ENCODE measurements at regions not wholly inside any gene's neighbourhood (a gene's known extent, or its start where the extent isn't known, plus 50 kb on each side); places are given as distances from the start of the nearest gene placed in this dataset.
"Not testable (repeated sequence)": the region's sequence is repeated elsewhere in the genome, so short reads cannot be mapped to it uniquely, and the experiment has no call there.

DNA sequence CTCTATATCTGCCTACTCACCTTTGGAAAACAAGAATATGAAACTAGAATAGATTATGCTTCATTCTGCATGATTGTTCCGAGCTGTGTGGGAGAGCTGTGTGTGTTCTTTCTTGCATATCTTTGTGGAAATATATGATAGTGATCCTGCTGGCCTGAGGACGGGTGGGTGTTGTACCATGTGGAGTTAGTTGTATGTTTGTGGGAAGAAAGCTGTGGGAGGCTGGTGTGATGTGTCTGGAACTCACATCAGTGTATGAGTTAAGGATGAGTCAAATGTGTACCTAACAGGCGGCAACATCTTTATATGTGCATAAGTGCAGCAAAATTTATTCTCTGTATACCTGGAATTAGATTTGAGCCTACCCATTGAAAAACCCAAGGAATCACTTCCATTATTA lies 208.1 kb upstream of the ADGRL3 start:
- H3K27me3 ChIP-seq (ENCODE audit: insufficient read depth, low read length), result no peaks in the 10 kb centered on the region
- WGBS, result 94% methylated on average over 3 of the region's 3 CpGs

GRCh38 chr4:61003301-61003700 lies 196.8 kb upstream of the ADGRL3 start:
- Histone ChIP-seq H3K27me3 (ENCODE audit: insufficient read depth, low read length) (no peaks in the 10 kb centered on the region), H3K36me3 (ENCODE audit: insufficient read depth, low read length) (no peaks in the 10 kb centered on the region), H3K4me3 (ENCODE audit: low read length) (no peak overlapping the region), H3K9ac (ENCODE audit: low read depth, low read length) (no peak overlapping the region), H3K4me1 (ENCODE audit: insufficient read depth, low read length) (no peaks in the 10 kb centered on the region), H3K27ac (ENCODE audit: low read depth, low read length) (no peak overlapping the region), H3K9me3 (ENCODE audit: insufficient read depth, low read depth, low read length) (no peaks in the 10 kb centered on the region; the same call in 1 of the 2 replicates)

More for the DNA sequence above, 208.1 kb upstream of the ADGRL3 start:
- Histone ChIP-seq H3K4me3 (ENCODE audit: low read length) (no peak overlapping the region), H3K9ac (ENCODE audit: low read depth, low read length) (no peak overlapping the region), H3K36me3 (ENCODE audit: insufficient read depth, low read length) (no peaks in the 10 kb centered on the region), H3K27ac (ENCODE audit: low read depth, low read length) (no peak overlapping the region), H3K4me1 (ENCODE audit: insufficient read depth, low read length) (no peaks in the 10 kb centered on the region), H3K9me3 (ENCODE audit: insufficient read depth, low read depth, low read length) (no peaks in the 10 kb centered on the region)

GRCh38 chr4:61004651-61005170 lies 195.4 kb upstream of the ADGRL3 start:
- H3K9ac ChIP-seq (ENCODE audit: low read depth, low read length), result no peak overlapping the region
- H3K27me3 ChIP-seq (ENCODE audit: insufficient read depth, low read length), result no peaks in the 10 kb centered on the region
- H3K27ac ChIP-seq (ENCODE audit: low read depth, low read length), result no peak overlapping the region
- H3K4me3 ChIP-seq (ENCODE audit: low read length), result no peak overlapping the region
- H3K9me3 ChIP-seq (ENCODE audit: insufficient read depth, low read depth, low read length), result no peaks in the 10 kb centered on the region; the same call in 1 of the 2 replicates
- no peaks in the 10 kb centered on the region for H3K4me1 ChIP-seq (ENCODE audit: insufficient read depth, low read length)
- H3K36me3 ChIP-seq (ENCODE audit: insufficient read depth, low read length), result no peaks in the 10 kb centered on the region
- 100% methylated on average over 1 of the region's 1 CpG for WGBS

DNA sequence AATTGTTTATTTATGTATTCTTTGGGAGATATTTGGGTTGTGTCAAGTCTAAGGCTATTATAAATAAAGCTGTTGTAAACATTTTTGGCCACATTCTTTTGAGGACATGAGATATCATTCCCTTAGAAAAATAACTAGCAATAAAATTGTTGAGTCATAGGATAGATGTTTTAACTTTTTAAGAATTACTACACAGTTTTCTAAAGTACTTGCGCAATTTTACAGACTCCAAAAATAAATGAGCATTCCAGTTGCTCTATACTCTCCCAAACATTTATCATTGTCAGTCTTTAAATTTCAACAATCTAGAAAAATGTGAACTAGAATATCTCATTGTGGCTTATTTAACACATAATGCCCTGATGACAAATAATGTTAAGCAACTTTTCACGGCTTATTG lies 189.1 kb upstream of the ADGRL3 start:
- no peaks in the 10 kb centered on the region for H3K27me3 ChIP-seq (ENCODE audit: insufficient read depth, low read length)
- H3K27ac ChIP-seq (ENCODE audit: low read depth, low read length), result no peak overlapping the region
- no peaks in the 10 kb centered on the region for H3K36me3 ChIP-seq (ENCODE audit: insufficient read depth, low read length)
- no peak overlapping the region for H3K9ac ChIP-seq (ENCODE audit: low read depth, low read length)
- no peaks in the 10 kb centered on the region for H3K9me3 ChIP-seq (ENCODE audit: insufficient read depth, low read depth, low read length)
- 92% methylated on average over 1 of the region's 2 CpGs for WGBS
- H3K4me1 ChIP-seq (ENCODE audit: insufficient read depth, low read length), result no peaks in the 10 kb centered on the region
- H3K4me3 ChIP-seq (ENCODE audit: low read length), result no peak overlapping the region

DNA sequence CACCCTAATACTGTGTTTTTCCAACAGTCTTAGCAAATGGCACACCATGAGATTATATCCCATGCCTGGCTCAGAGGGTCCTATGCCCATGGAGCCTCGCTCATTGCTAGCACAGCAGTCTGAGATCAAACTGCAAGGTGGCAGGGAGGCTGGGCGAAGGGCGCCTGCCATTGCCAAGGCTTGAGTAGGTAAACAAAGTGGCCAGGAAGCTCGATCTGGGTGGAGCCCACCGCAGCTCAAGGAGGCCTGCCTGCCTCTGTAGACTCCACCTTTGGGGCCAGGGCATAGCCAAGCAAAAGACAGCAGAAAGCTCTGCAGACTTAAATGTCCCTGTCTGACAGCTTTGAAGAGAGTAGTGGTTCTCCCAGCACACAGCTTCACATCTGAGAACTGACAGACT lies 188.2 kb upstream of the ADGRL3 start:
- not testable (repeated sequence) for H3K27ac ChIP-seq (ENCODE audit: low read depth, low read length); H3K9ac ChIP-seq (ENCODE audit: low read depth, low read length); H3K36me3 ChIP-seq (ENCODE audit: insufficient read depth, low read length); H3K4me3 ChIP-seq (ENCODE audit: low read length); H3K4me1 ChIP-seq (ENCODE audit: insufficient read depth, low read length); H3K27me3 ChIP-seq (ENCODE audit: insufficient read depth, low read length); H3K9me3 ChIP-seq (ENCODE audit: insufficient read depth, low read depth, low read length)
- 94% methylated on average over 5 of the region's 5 CpGs for WGBS

DNA sequence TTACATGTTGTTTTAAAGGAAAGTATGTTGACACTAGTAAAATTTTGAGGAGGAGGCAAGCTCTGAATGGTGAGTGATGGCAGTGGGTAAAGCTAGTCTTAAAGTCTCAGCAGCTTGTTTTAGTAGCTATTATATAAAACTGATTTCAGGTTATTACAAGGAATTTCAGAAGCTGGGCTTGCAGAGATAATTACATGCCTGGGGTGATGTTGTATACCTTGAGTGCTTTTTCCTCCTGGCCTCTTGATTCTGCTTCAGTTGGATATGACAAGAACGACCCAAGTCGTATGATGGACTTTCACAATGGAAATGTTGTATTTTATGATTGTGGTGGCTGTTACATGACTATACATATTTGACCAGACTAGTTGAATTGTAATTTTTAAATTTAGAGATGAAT lies 175.5 kb upstream of the ADGRL3 start:
- Histone ChIP-seq H3K36me3 (ENCODE audit: insufficient read depth, low read length) (no peaks in the 10 kb centered on the region), H3K9ac (ENCODE audit: low read depth, low read length) (no peak overlapping the region), H3K27ac (ENCODE audit: low read depth, low read length) (no peak overlapping the region), H3K27me3 (ENCODE audit: insufficient read depth, low read length) (no peaks in the 10 kb centered on the region), H3K4me3 (ENCODE audit: low read length) (no peak overlapping the region), H3K9me3 (ENCODE audit: insufficient read depth, low read depth, low read length) (no peaks in the 10 kb centered on the region), H3K4me1 (ENCODE audit: insufficient read depth, low read length) (no peaks in the 10 kb centered on the region)
- WGBS, result 100% methylated on average over 2 of the region's 2 CpGs

- Histone ChIP-seq H3K9ac (ENCODE audit: low read depth, low read length) (no peak overlapping the region), H3K27me3 (ENCODE audit: insufficient read depth, low read length) (no peaks in the 10 kb centered on the region), H3K9me3 (ENCODE audit: insufficient read depth, low read depth, low read length) (no peaks in the 10 kb centered on the region), H3K36me3 (ENCODE audit: insufficient read depth, low read length) (no peaks in the 10 kb centered on the region), H3K4me3 (ENCODE audit: low read length) (no peak overlapping the region), H3K27ac (ENCODE audit: low read depth, low read length) (no peak overlapping the region), H3K4me1 (ENCODE audit: insufficient read depth, low read length) (no peaks in the 10 kb centered on the region)
Observed at GRCh38 chr4:61027939-61028338, 172.2 kb upstream of the ADGRL3 start.

DNA sequence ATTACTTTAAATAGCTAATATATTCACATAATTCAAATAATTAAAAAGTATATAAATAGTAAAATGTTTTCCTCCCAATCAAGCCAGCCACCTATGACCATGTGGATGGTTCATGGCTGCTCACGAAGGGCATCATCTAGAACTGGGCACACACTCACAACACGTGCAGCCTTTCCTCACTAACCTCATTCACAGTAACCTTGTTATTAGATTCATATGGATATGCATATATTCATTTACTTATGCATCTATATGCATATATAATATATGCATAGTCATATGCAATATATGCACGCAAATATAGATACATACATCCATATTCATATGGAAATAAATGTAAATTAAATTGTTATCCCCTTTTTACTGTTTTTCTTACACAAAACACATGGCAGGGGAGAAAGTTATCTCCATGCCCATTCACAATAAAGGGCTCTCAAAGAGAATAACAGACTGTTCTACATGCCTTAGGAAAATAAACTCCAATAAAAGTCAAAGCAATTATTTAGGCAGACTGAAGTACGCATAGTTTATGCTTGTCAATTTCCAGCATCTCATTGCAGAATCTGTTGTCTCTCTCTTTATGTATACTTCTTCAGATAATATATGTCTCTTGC lies 163.9 kb upstream of the ADGRL3 start:
- H3K4me1 ChIP-seq (ENCODE audit: insufficient read depth, low read length), result no peaks in the 10 kb centered on the region
- H3K4me3 ChIP-seq (ENCODE audit: low read length), result no peak overlapping the region
- no peaks in the 10 kb centered on the region for H3K9me3 ChIP-seq (ENCODE audit: insufficient read depth, low read depth, low read length)
- no peaks in the 10 kb centered on the region for H3K27me3 ChIP-seq (ENCODE audit: insufficient read depth, low read length)
- H3K36me3 ChIP-seq (ENCODE audit: insufficient read depth, low read length), result no peaks in the 10 kb centered on the region
- H3K27ac ChIP-seq (ENCODE audit: low read depth, low read length), result no peak overlapping the region
- 94% methylated on average over 3 of the region's 4 CpGs for WGBS
- no peak overlapping the region for H3K9ac ChIP-seq (ENCODE audit: low read depth, low read length)

GRCh38 chr4:61041527-61041926 lies 158.6 kb upstream of the ADGRL3 start:
- Histone ChIP-seq H3K36me3 (ENCODE audit: insufficient read depth, low read length) (no peaks in the 10 kb centered on the region), H3K4me3 (ENCODE audit: low read length) (no peak overlapping the region), H3K27me3 (ENCODE audit: insufficient read depth, low read length) (no peaks in the 10 kb centered on the region), H3K9me3 (ENCODE audit: insufficient read depth, low read depth, low read length) (no peaks in the 10 kb centered on the region), H3K4me1 (ENCODE audit: insufficient read depth, low read length) (no peaks in the 10 kb centered on the region), H3K27ac (ENCODE audit: low read depth, low read length) (no peak overlapping the region), H3K9ac (ENCODE audit: low read depth, low read length) (no peak overlapping the region)
- 78% methylated on average over 1 of the region's 2 CpGs for WGBS

DNA sequence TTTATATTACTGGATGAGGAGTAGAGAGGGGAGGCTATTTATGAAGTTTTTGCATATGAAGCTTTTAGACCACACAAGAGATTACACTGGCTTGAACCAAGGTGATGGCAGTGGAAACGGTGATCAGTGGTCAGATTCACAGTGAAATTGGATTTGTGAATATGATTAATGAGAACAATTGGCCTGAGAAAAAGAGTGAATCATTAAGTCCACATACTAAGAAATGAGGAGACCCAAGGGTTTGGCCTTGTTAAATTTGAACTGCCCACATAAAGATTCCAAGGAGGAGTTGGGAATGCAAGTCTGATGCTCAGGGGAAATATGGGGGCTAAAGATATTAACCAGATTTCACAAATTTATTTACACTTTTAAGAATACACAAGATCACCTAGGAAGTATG lies 155.3 kb upstream of the ADGRL3 start:
- no peaks in the 10 kb centered on the region for H3K36me3 ChIP-seq (ENCODE audit: insufficient read depth, low read length)
- H3K9me3 ChIP-seq (ENCODE audit: insufficient read depth, low read depth, low read length), result no peaks in the 10 kb centered on the region
- no peak overlapping the region for H3K4me3 ChIP-seq (ENCODE audit: low read length)
- H3K27ac ChIP-seq (ENCODE audit: low read depth, low read length), result no peak overlapping the region
- H3K27me3 ChIP-seq (ENCODE audit: insufficient read depth, low read length), result no peaks in the 10 kb centered on the region
- WGBS, result 100% methylated on average over 1 of the region's 1 CpG
- H3K4me1 ChIP-seq (ENCODE audit: insufficient read depth, low read length), result no peaks in the 10 kb centered on the region
- no peak overlapping the region for H3K9ac ChIP-seq (ENCODE audit: low read depth, low read length)

- Histone ChIP-seq H3K4me3 (ENCODE audit: low read length) (no peak overlapping the region), H3K36me3 (ENCODE audit: insufficient read depth, low read length) (no peaks in the 10 kb centered on the region), H3K4me1 (ENCODE audit: insufficient read depth, low read length) (no peaks in the 10 kb centered on the region), H3K9me3 (ENCODE audit: insufficient read depth, low read depth, low read length) (no peaks in the 10 kb centered on the region), H3K9ac (ENCODE audit: low read depth, low read length) (no peak overlapping the region), H3K27me3 (ENCODE audit: insufficient read depth, low read length) (no peaks in the 10 kb centered on the region), H3K27ac (ENCODE audit: low read depth, low read length) (no peak overlapping the region)
Observed at GRCh38 chr4:61049018-61049417, 151.1 kb upstream of the ADGRL3 start.

- no peak overlapping the region for H3K9ac ChIP-seq (ENCODE audit: low read depth, low read length)
- H3K27me3 ChIP-seq (ENCODE audit: insufficient read depth, low read length), result no peaks in the 10 kb centered on the region
- no peaks in the 10 kb centered on the region for H3K4me1 ChIP-seq (ENCODE audit: insufficient read depth, low read length)
- 90% methylated on average over 3 of the region's 3 CpGs for WGBS
- H3K27ac ChIP-seq (ENCODE audit: low read depth, low read length), result no peak overlapping the region
- H3K36me3 ChIP-seq (ENCODE audit: insufficient read depth, low read length), result no peaks in the 10 kb centered on the region
- H3K9me3 ChIP-seq (ENCODE audit: insufficient read depth, low read depth, low read length), result no peaks in the 10 kb centered on the region
- H3K4me3 ChIP-seq (ENCODE audit: low read length), result no peak overlapping the region
Observed at GRCh38 chr4:61067381-61067780, 132.7 kb upstream of the ADGRL3 start.

All from HUES64 (cell line).